Smooth muscle cell (in vitro differentiated cells): ENCODE measurements at regions not wholly inside any gene's neighbourhood (a gene's known extent, or its start where the extent isn't known, plus 50 kb on each side); places are given as distances from the start of the nearest gene placed in this dataset.

Source experiments
- DNase-seq: peaks from one replicate; lab custom pipeline; 2025; ENCODE audit not compliant: unreplicated experiment; lab: John Stamatoyannopoulos, UW
- H2AFZ ChIP-seq: fragments of 200-600 bp; sonication (generic); 2 replicates; pipeline ENCODE4 v1.6.0; 2016; ENCODE audit warnings: antibody characterized with exemption, low read depth, mild to moderate bottlenecking
- H3F3A ChIP-seq: fragments of 200-600 bp; sonication (generic); 2 replicates; pipeline ENCODE4 v1.6.0; 2017; ENCODE audit warnings: antibody characterized with exemption, low read depth
- H3K27ac ChIP-seq: fragments of 200-600 bp; sonication (generic); 2 replicates; pipeline ENCODE4 v1.5.1; 2016; ENCODE audit warnings: low read depth, mild to moderate bottlenecking
- H3K27me3 ChIP-seq: fragments of 200-600 bp; sonication (generic); 2 replicates; pipeline ENCODE4 v1.6.1; 2016; ENCODE audit warnings: low read depth, mild to moderate bottlenecking
- H3K36me3 ChIP-seq: fragments of 200-600 bp; sonication (generic); 2 replicates; pipeline ENCODE4 v1.5.1; 2016; ENCODE audit warnings: low read depth
- H3K4me1 ChIP-seq: fragments of 200-600 bp; sonication (generic); 2 replicates; pipeline ENCODE4 v1.5.1; 2016; ENCODE audit warnings: low read depth
- H3K4me2 ChIP-seq: fragments of 200-600 bp; sonication (generic); 2 replicates; pipeline ENCODE4 v1.6.0; 2016; ENCODE audit warnings: mild to moderate bottlenecking
- H3K4me3 ChIP-seq: fragments of 200-600 bp; sonication (generic); 2 replicates; pipeline ENCODE4 v1.5.1; 2016; ENCODE audit warnings: mild to moderate bottlenecking
- H3K79me2 ChIP-seq: fragments of 200-600 bp; sonication (generic); 2 replicates; pipeline ENCODE4 v1.6.0; 2016; ENCODE audit warnings: low read depth, mild to moderate bottlenecking
- H3K9ac ChIP-seq: fragments of 200-600 bp; sonication (generic); 2 replicates; pipeline ENCODE4 v1.6.0; 2016; ENCODE audit warnings: low read depth
- H3K9me3 ChIP-seq: fragments of 200-600 bp; sonication (generic); replicated peaks from 2 replicates; pipeline ENCODE4 v1.5.1; 2016; ENCODE audit warnings: low read depth
- H4K20me1 ChIP-seq: fragments of 200-600 bp; sonication (generic); 2 replicates; pipeline ENCODE4 v1.6.0; 2016; ENCODE audit warnings: low read depth
- CTCF ChIP-seq: fragments of 200-600 bp; sonication (generic); IDR thresholded peaks from 2 replicates; pipeline ENCODE4 v1.5.1; 2017; ENCODE audit warnings: borderline replicate concordance, mild to moderate bottlenecking, antibody characterized with exemption; ENCODE audit not compliant: insufficient read depth, poor library complexity, severe bottlenecking
- WGBS: methylation state at CpG from one replicate; pipeline ENCODE4 v1.1.7; 2016; ENCODE audit warnings: low lambda C conversion rate; 5-methylcytosine and 5-hydroxymethylcytosine counted together

GRCh38 chr20:51906679-51907078, 104.4 kb upstream of the SALL4 start:
- no peaks in the 10 kb centered on the region for H3K79me2 ChIP-seq
- peaks cover 22% of the 10 kb centered on the region for H3K4me1 ChIP-seq
- H3K4me2 ChIP-seq: no peak overlapping the region
- H3K27me3 ChIP-seq: no peaks in the 10 kb centered on the region
- H3K4me3 ChIP-seq: no peak overlapping the region
- TF ChIP-seq CTCF: no peak
- no peaks in the 10 kb centered on the region for H3K9me3 ChIP-seq
- no peak overlapping the region for H3K9ac ChIP-seq
- DNase-seq: no peak
- no peak overlapping the region for H3K27ac ChIP-seq
- 57% methylated on average over 1 of the region's 1 CpG for WGBS
- H3F3A ChIP-seq: peaks cover 9% of the 10 kb centered on the region
- no peaks in the 10 kb centered on the region for H3K36me3 ChIP-seq
- no peaks in the 10 kb centered on the region for H4K20me1 ChIP-seq
- peak overlapping the region; percentile 24 for H2AFZ ChIP-seq

GRCh38 chr20:51906049-51906448, 103.7 kb upstream of the SALL4 start:
- Histone ChIP-seq H3K9ac (no peak overlapping the region), H3K79me2 (no peaks in the 10 kb centered on the region), H3K27ac (no peak overlapping the region), H3K4me3 (no peak overlapping the region), H2AFZ (no peak overlapping the region), H3K4me1 (peaks cover 19% of the 10 kb centered on the region), H3K4me2 (no peak overlapping the region), H4K20me1 (no peaks in the 10 kb centered on the region), H3K9me3 (no peaks in the 10 kb centered on the region), H3K27me3 (no peaks in the 10 kb centered on the region), H3K36me3 (no peaks in the 10 kb centered on the region), H3F3A (peaks cover 9% of the 10 kb centered on the region)
- DNase-seq: no peak
- WGBS: 90% methylated on average over 6 of the region's 6 CpGs
- no peak for TF ChIP-seq CTCF

- H3K9ac ChIP-seq: no peak overlapping the region
- no peak overlapping the region for H3K27ac ChIP-seq
- no peaks in the 10 kb centered on the region for H3K4me1 ChIP-seq
- H4K20me1 ChIP-seq: no peaks in the 10 kb centered on the region
- no peak for TF ChIP-seq CTCF
- no peak overlapping the region for H2AFZ ChIP-seq
- no peak for DNase-seq
- no peaks in the 10 kb centered on the region for H3K79me2 ChIP-seq
- no peak overlapping the region for H3K4me2 ChIP-seq
- no peaks in the 10 kb centered on the region for H3F3A ChIP-seq
- H3K4me3 ChIP-seq: no peak overlapping the region
- H3K36me3 ChIP-seq: no peaks in the 10 kb centered on the region
- H3K27me3 ChIP-seq: no peaks in the 10 kb centered on the region
- no peaks in the 10 kb centered on the region for H3K9me3 ChIP-seq
- 98% methylated on average over 6 of the region's 6 CpGs for WGBS
Observed at GRCh38 chr20:51902933-51903332, 100.6 kb upstream of the SALL4 start.

DNA sequence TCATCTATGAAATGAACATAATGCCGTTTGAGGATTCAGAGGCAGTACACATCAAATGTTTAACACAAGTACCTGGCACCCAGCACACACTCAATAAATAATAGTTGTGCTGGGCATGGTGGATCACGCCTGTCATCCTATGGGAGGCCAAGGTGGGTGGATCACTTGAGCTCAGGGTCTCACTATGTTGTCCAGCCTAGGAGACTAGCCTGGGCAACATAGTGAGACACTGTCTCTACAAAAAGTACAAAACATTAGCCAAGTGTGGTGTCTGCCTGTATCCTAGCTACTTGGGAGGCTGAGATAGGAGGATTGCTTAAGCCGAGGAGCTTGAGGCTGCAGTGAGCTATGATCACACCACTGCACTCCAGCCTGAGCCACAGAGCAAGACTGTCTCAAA, 98.1 kb upstream of the SALL4 start:
- Histone ChIP-seq H3K4me2 (no peak overlapping the region), H4K20me1 (no peaks in the 10 kb centered on the region)

More for the DNA sequence above, 98.1 kb upstream of the SALL4 start:
- Histone ChIP-seq H3F3A (no peaks in the 10 kb centered on the region), H3K4me3 (no peak overlapping the region), H3K4me1 (no peaks in the 10 kb centered on the region), H2AFZ (no peak overlapping the region), H3K27me3 (no peaks in the 10 kb centered on the region), H3K9me3 (no peaks in the 10 kb centered on the region), H3K27ac (no peak overlapping the region), H3K9ac (no peak overlapping the region), H3K79me2 (no peaks in the 10 kb centered on the region), H3K36me3 (no peaks in the 10 kb centered on the region)
- DNase-seq: no peak
- 82% methylated on average over 3 of the region's 3 CpGs for WGBS
- no peak for TF ChIP-seq CTCF
